AG04449 (cell line): ENCODE measurements at regions not wholly inside any gene's neighbourhood (a gene's known extent, or its start where the extent isn't known, plus 50 kb on each side); places are given as distances from the start of the nearest gene placed in this dataset.

Source experiments
- CTCF ChIA-PET: fragments of 350-600 bp; formaldehyde crosslinking; extraction: SDS; loops from one replicate; lab custom pipeline; 2021; ENCODE audit warnings: antibody characterized with exemption; lab: Yijun Ruan, JAX
- POLR2A ChIA-PET: fragments of 400-600, 350-600 bp; formaldehyde crosslinking; extraction: SDS; loops from one replicate; lab custom pipeline; 2020; ENCODE audit warnings: antibody characterized with exemption, inconsistent platforms; lab: Yijun Ruan, JAX
- DNase-seq: peaks from one replicate; pipeline ENCODE4 v3.0.0-alpha.2; 2010; ENCODE audit warnings: low read depth, low spot score
- H3K4me3 ChIP-seq: 2 replicates; pipeline ENCODE4 v1.5.1; 2011; ENCODE audit warnings: low read depth, mild to moderate bottlenecking, control low read depth, low read length
- CTCF ChIP-seq: IDR thresholded peaks from one replicate; pipeline ENCODE4 v1.5.1; 2011; ENCODE audit warnings: mild to moderate bottlenecking, moderate library complexity, low read length, control low read depth, inconsistent platforms; ENCODE audit not compliant: insufficient read depth; ENCODE audit errors: missing control alignments

GRCh38 chr5:8418049-8418426 lies 549.1 kb downstream of the MTRR start:
- TF ChIP-seq CTCF = no peak
- DNase-seq = no peak
- ChIA-PET CTCF (no interaction called here), POLR2A (no interaction called here)
- no peak overlapping the region for H3K4me3 ChIP-seq

- no peak for TF ChIP-seq CTCF
- ChIA-PET POLR2A (no interaction called here), CTCF (no interaction called here)
- no peak overlapping the region for H3K4me3 ChIP-seq
- no peak for DNase-seq
These were observed 561.1 kb downstream of the MTRR start for GRCh38 chr5:8429778-8430758.

- ChIA-PET CTCF (no interaction called here), POLR2A (no interaction called here)
- DNase-seq = no peak
- no peak for TF ChIP-seq CTCF
- no peak overlapping the region for H3K4me3 ChIP-seq
These were observed 565.6 kb downstream of the MTRR start for GRCh38 chr5:8434501-8434900.

- H3K4me3 ChIP-seq = no peak overlapping the region
- CTCF ChIA-PET = no interaction called here
- no peak for DNase-seq
- POLR2A ChIA-PET = no interaction called here
- no peak for TF ChIP-seq CTCF
These were observed 568.0 kb downstream of the MTRR start for GRCh38 chr5:8436924-8437323.

- TF ChIP-seq CTCF = no peak
- ChIA-PET POLR2A (no interaction called here), CTCF (no interaction called here)
- DNase-seq = no peak
- H3K4me3 ChIP-seq = no peak overlapping the region
These were observed 576.2 kb downstream of the MTRR start for GRCh38 chr5:8445139-8445538.

GRCh38 chr5:8446179-8446578 lies 577.2 kb downstream of the MTRR start:
- CTCF ChIA-PET = no interaction called here
- no peak for TF ChIP-seq CTCF
- H3K4me3 ChIP-seq = no peak overlapping the region
- POLR2A ChIA-PET = no interaction called here
- no peak for DNase-seq
